GM18505 (cell line): ENCODE measurements at regions not wholly inside any gene's neighbourhood (a gene's known extent, or its start where the extent isn't known, plus 50 kb on each side); places are given as distances from the start of the nearest gene placed in this dataset.
"Not testable (repeated sequence)": the region's sequence is repeated elsewhere in the genome, so short reads cannot be mapped to it uniquely, and the experiment has no call there.

Source experiments
- ATAC-seq: cut with Tn5 transposase; IDR thresholded peaks from one replicate; pipeline ENCODE4 v1.9.1; 2021; ENCODE audit not compliant: unreplicated experiment
- POLR2A ChIP-seq: IDR thresholded peaks from 4 replicates; pipeline ENCODE4 v1.6.1; 2011; ENCODE audit warnings: borderline replicate concordance; ENCODE audit not compliant: insufficient read depth, insufficient read length; ENCODE audit errors: extremely low read depth

DNA sequence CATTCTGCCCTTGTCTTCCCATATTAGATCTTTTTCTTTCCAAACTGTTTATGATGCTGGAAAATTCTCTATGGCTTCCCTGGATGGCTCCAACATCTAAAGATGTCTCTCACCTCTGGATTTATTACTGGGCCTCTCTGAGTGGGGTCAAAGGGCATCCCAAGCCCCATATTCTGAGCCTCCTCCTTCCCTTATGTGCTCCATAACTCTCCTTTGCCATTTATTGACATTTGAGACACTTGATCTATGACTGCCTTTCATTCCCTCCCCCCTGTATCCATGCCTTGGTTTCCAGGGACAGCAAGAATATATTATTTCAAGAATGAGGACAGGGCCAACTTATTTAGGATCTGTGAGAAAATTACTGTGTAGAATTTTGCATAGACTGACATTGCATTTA is 369.3 kb upstream of the ONECUT1 start:
- TF ChIP-seq POLR2A = no peak
- no peak for ATAC-seq

DNA sequence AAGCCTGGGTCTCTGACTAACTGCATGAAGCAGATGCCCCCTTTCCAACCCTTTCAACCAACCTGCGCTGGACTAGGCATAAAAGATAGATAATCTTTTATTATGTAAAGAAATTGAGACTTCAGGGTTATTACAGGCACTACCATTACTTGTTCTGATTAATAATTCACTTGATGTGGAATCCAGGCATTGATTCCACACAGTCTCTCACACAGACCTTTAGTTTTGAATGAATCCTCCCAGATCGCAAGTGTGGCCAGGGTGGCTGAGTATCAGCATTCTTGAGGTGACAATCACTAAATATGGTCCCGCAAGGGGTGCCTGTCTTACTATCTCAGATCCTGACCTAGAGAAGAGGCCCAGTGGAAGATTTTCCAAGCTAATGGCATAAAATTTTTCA is 368.9 kb upstream of the ONECUT1 start:
- no peak for ATAC-seq
- no peak for TF ChIP-seq POLR2A

DNA sequence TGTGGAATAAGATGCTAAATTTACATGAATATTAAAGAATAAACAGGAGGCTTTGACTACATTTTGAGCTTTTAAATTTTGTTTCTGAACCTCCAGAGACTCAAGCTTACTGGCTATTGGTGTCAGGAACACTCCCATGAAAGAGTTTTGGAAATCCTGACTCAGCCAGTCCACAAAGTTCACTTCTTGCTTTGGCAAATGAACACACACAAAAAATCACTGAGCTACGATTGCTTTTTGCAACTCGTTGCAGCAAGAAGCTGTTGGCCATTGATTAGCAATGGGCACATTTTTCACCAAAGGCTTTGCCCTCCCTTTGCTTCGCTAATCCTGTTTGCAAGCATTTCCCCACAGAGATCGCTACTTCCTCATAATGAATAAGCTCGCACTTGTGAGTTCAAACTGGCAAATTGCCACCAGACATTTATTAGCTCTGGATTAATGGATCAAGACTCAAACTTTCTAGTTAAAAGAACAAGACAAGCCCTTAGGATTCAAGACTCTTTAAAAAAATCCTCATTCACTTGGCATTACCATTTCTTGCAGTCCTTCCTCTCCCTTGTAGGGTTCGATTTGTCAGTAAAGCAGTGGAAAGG is 343.2 kb upstream of the ONECUT1 start:
- ATAC-seq = no peak

DNA sequence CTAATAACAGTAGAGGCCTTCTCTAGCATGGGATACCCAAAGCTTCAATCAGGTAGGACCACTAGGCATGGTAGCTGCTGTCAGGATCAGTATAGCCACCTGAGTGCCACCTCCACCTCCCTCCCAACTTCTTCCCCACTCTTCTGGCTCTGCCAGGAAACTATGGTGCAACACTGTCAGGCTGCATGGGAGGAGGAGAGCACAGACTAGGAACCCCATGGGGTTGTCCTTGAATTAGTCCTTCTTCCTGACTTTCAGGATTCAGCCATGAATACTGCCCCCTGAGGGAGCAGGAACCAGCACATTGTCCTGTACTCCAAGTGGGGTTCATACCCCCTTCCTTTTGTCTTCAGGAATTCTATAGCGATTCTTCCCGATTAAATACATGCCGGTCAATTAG is 340.8 kb upstream of the ONECUT1 start:
- no peak for TF ChIP-seq POLR2A
- no peak for ATAC-seq

More for the DNA sequence above, 343.2 kb upstream of the ONECUT1 start:
- no peak for TF ChIP-seq POLR2A

DNA sequence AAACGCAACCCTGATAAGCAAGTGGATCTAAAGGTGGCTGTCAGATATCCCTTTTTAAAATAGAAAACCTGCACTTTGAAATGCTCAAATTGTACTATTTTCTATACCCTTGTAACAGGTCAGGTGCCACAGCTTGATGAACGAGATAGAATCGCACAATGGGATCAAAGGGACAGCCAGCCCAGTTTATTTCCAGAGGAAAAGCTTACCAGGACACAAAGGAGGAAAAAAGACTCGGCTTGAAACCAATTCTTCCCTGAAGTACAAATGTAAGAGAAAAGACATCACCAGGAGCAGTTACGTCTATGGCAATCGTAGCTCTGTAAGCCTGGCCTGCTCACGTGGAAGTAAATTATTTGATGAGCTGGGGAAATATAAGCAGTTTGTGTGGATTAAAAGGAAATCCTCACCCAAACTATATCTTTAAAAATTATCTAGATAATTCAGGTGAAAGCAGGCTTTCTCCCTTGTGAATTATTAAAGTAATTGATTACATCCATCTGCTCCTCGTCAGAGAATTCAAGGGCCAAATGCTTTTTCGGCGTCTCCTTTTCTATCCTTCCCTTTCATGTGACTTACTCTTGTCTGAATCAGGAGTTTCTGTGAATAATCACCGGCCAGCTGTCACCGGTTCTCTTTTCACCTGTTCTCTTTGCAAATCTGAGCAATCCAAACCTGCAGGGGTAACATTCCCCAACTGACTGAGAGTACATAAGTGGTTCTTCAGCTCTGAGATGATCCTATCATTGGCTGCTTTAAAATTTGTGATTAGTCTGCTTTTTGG is 339.2 kb upstream of the ONECUT1 start:
- ATAC-seq = no peak
- no peak for TF ChIP-seq POLR2A

DNA sequence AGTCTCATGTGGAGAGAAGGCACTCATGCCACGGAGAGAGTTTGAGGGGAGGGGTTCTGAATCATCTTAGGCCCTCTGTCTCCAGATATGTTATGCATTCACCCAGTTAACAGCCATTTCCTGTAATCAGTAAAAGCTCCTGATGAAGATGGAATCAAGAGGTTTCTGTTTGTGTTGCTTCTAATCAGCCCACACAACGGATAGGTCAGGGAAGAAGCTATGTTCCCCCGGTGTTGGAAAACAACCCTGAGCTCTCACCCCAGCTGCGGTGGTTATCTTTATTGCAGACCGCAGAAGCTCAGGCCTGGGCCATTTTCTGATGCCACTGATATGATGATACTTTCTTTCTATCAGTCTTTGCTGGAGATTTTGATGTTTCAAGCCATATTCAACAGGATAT is 338.5 kb upstream of the ONECUT1 start:
- no peak for TF ChIP-seq POLR2A
- no peak for ATAC-seq

DNA sequence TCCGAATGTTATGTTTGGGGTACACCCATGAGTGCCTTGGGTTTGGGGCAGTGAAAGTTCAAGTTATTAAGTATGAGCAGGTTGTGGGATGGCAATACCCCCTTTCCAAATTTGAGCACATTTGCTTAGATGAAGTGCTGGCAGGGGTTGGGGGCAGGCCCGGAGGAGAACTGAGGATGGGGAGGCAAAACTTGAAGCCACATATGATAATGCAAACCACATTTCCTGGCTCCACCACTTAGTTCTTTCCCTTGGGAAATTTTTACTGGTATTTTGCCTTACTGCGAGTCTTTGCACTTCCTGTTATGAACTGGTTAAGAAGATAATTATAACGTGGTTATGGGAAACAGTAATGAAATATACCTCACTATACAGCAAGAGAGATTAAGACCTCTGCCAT is 336.0 kb upstream of the ONECUT1 start:
- no peak for ATAC-seq
- no peak for TF ChIP-seq POLR2A

DNA sequence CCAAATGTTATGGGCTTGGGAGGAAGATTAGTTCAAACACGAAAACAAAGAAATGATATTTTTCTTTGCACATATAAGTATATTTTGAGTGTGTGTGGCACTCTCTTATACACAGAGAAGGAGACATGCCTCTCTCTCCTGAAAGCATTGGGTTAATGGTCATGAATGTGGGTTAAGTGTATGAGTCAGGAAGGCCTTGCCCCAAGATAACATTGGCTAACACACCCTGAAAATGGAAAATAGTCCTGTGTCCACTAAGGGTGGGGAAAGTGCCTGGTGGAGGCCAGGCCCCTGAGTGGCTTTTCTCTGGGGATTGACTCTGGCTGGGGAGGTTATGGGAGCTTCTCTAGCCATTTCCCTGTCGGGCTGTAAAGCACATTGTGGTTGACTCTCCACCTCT is 332.7 kb upstream of the ONECUT1 start:
- no peak for ATAC-seq
- TF ChIP-seq POLR2A = no peak

DNA sequence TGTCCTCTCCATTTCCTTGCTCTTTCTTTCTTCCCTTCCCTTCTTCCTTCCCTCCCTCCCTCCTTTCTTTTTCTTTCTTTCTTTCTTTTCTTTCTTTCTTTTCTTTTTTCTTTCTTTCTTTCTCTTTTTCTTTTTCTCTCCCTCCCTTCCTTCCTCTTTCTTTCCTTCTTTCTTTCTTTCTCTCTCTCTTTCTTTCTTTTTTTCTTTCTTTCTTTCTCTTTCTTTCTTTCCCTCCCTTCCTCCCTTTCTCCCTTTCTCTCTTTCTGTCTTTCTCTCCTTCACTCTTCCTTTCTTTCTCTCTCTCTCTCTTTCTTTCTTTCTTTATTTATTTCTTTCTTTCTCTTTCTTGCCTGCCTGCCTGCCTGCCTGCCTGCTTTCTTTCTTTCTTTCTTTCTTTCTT is 326.8 kb upstream of the ONECUT1 start:
- ATAC-seq = not testable (repeated sequence)

DNA sequence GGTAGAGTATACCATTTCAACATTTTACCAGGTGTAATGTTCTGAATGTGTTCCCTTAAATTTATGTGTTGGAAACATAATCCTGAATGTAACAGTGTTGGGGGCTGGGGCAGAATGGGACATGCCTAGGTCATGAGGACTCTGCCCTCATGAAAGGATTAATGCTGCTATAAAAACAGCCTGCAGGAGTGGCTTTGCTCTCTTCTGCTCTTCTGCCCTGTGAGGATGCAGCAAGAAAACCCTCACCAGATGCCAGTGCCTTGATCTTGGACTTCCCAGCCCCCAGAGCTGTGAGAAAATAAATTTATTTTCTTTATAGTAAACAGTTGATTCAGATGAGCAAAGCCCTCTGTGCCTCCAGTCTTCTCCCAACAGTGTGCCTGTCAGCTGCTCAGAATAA is 326.0 kb upstream of the ONECUT1 start:
- no peak for TF ChIP-seq POLR2A

DNA sequence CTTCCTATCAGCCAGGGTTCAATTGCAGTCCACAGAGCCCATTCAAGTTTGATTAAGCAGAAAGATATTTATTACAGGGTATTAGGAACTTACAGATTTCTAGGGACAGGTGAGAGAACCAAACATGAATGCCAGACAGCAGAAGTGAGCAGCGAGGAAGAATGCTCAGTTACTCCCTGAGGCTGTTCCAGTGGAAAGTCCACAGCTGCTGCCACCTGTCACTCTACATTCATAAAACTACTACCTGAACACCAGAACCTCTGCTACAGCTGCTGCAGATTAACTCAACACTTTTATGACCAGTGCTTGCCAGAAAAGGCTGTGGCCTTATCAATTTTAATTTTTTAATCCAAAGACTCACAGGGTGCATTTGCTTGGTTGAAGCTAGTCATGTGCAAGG is 325.4 kb upstream of the ONECUT1 start:
- no peak for TF ChIP-seq POLR2A
- no peak for ATAC-seq

More for the DNA sequence above, 326.0 kb upstream of the ONECUT1 start:
- ATAC-seq = no peak

DNA sequence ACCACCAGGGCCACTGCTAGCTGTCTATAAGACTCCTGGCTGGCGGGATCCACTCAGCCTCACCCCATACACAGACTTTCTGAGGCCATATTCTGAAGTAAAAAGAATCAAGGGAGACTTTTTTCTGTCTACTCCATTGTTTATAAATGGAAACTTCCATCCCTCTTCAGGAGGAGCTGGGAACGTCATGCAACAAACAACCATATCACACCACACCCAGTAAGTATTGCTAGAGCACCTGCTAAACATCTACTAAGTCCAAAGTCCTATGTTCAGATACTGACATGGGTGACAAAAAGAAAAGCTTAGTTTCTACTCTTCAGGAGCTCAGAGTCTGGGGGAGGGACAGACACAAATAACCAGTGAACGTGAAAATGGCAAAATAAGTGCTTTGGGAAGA is 324.8 kb upstream of the ONECUT1 start:
- no peak for TF ChIP-seq POLR2A
- ATAC-seq = no peak

DNA sequence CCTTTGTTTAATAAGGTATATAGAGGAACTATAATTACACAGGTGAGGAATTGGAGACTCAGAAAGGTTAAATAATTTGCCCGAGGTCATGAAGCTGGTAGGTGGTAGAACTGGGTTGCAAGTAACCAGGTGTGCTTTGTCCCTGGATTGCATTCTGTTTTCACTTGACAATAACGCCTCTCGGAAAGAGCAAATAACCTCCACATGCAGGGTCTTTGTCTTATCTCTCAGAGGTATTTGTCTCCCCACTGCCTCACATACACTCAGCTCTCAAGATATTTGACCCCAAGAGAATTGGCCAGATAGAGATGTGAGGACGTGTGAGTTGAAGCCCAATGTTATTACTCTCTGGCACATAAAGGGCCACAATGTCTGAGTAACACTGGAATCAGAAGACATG is 320.9 kb upstream of the ONECUT1 start:
- TF ChIP-seq POLR2A = no peak
- no peak for ATAC-seq

DNA sequence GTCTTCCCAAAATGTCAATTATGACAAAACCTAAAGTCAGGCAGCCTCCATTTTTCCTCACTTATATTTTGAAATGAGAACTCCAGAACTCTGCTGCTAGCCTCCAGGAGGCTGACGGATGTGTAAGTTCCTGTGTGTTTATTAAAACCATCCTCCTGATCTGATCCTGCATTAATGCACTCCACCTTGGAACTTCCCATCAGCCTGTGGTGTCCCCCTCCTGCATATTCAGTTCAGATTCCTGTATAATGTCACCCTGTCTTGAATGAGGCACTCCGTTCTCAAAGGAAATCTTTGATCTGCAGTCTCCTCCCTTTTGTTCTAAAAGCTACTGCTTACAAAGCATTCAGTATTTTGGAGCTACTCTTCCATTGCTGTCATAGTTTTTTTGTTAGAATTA is 318.2 kb upstream of the ONECUT1 start:
- ATAC-seq = no peak
- no peak for TF ChIP-seq POLR2A

DNA sequence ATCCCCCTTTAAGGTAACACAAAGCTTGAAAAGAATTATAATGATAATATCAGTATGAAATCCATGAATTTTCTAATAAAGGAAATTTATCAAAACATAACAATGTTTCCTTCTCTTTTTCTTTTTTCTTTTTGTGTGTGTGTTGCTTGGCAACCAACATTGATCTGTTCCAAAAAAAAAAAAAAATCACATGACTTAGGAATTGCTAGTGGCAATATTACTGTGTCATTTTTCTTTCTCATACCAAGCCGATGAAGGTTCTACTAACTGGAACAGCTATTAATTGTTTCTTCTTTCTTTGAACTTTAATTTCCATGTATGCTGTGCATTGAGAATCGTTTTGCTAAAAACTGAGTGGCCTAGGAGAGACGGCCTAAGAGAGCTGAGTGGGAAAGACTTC is 317.7 kb upstream of the ONECUT1 start:
- no peak for TF ChIP-seq POLR2A
- ATAC-seq = no peak

DNA sequence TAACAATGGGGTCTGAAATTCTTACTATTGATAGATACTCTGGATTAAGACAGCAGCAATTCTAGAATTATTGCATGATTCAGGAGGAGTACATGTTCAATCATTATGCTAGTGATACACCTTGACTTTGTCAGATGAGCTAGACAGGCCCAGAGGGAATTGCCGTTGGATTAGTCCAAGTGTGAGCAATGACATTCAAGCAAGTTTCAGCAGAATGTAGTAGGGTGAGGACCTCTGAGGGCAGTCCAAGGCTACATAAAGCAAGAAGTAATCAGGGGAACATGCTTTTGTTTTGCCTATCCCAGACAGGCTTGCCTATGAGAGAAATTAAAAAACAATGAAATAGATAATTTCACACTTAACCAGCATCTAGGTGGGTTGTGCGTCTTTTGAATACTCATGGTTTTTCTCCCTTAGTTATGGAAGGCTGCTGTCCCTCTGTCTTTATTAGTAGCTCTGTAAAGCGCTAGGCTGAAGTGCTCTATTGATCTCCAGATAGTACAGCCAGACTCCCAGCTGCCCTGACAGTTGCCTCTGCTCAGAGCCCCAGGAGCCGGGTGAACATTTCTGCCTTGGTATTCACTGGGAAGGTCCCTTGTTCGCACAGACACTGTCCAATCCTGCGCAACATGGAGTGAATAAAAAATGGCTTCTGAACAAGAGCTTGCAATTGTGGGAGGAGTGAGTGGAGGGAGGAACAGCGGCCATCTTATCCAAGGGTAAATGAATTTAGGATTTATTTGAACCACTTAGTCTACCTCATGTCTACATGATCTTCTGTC is 316.6 kb upstream of the ONECUT1 start:
- ATAC-seq = no peak
- TF ChIP-seq POLR2A = no peak
